GM12878 (cell line): ENCODE measurements at regions not wholly inside any gene's neighbourhood (a gene's known extent, or its start where the extent isn't known, plus 50 kb on each side); places are given as distances from the start of the nearest gene placed in this dataset.

ENCODE experiments used
- ATAC-seq: fragments of 200-7000 bp; cut with Tn5 transposase; 3 replicates; pipeline ENCODE4 v1.9.1; 2020; ENCODE audit warnings: mild to moderate bottlenecking, moderate library complexity
- BruUV-seq: library from RNA; stranded (reverse); fragments of 400-500 nt; replicated peaks from 2 replicates; lab custom pipeline; 2021; lab: Mats Ljungman, UMichigan
- CTCF ChIA-PET: fragments of 300-600 bp; sonication (Branson Sonifier 250); formaldehyde crosslinking; extraction: SDS; loops from one replicate; lab custom pipeline; 2021; ENCODE audit warnings: inconsistent platforms; lab: Yijun Ruan, JAX
- POLR2A ChIA-PET: fragments of 350-600 bp; formaldehyde crosslinking; extraction: SDS; loops from one replicate; lab custom pipeline; 2021; ENCODE audit warnings: inconsistent platforms; lab: Charles Lee
- RAD21 ChIA-PET: fragments of 300-600 bp; sonication (Branson Sonifier 250); formaldehyde crosslinking; loops from one replicate; lab custom pipeline; 2023; ENCODE audit warnings: antibody characterized with exemption; ENCODE audit not compliant: unreplicated experiment; lab: Charles Lee
- SMC1A ChIA-PET: fragments of 300-600 bp; sonication (Branson Sonifier 250); formaldehyde crosslinking; loops from one replicate; lab custom pipeline; 2023; ENCODE audit not compliant: unreplicated experiment, uncharacterized antibody; lab: Charles Lee
- DNase-seq: peaks from one replicate; pipeline ENCODE4 v3.0.0-alpha.2; 2011; ENCODE audit warnings: low read depth, low spot score
- FAIRE-seq: peaks from 3 replicates; lab custom pipeline; 2011; peaks lifted over from hg19 to GRCh38; lab: Jason Lieb, UNC
- H2AFZ ChIP-seq: 2 replicates; pipeline ENCODE4 v1.6.0; 2011; ENCODE audit warnings: low read depth, low read length, control low read depth; ENCODE audit not compliant: control insufficient read depth
- H3K27ac ChIP-seq: 2 replicates; pipeline ENCODE4 v1.5.1; 2011; ENCODE audit warnings: control low read depth; ENCODE audit not compliant: control insufficient read depth, insufficient read depth
- H3K27me3 ChIP-seq, 2 experiments: replicated peaks in 1 of 2; 2 replicates each; pipeline versions ENCODE4 v1.6.0 to v1.6.1; 2011; ENCODE audit warnings: low read length in 1 of 2; ENCODE audit not compliant: control insufficient read depth in 2 of 2, insufficient read depth in 2 of 2
- H3K36me3 ChIP-seq, 2 experiments: 2 replicates each; pipeline ENCODE4 v1.5.1; 2011; ENCODE audit warnings: low read length in 1 of 2; ENCODE audit not compliant: control insufficient read depth in 2 of 2, insufficient read depth in 2 of 2
- H3K4me1 ChIP-seq: 2 replicates; pipeline ENCODE4 v1.6.1; 2011; ENCODE audit warnings: mild to moderate bottlenecking, low read length, moderate library complexity, mixed read lengths; ENCODE audit not compliant: control insufficient read depth, insufficient read depth
- H3K4me2 ChIP-seq: 2 replicates; pipeline ENCODE4 v1.6.0; 2011; ENCODE audit warnings: control low read depth; ENCODE audit not compliant: control insufficient read depth, insufficient read depth
- H3K4me3 ChIP-seq: fragments of 200-600 bp; sonication (generic); 2 replicates; pipeline ENCODE4 v1.5.1; 2016
- H3K79me2 ChIP-seq: 2 replicates; pipeline ENCODE4 v1.6.0; 2011; ENCODE audit warnings: low read length; ENCODE audit not compliant: control insufficient read depth, insufficient read depth
- H3K9ac ChIP-seq: 2 replicates; pipeline ENCODE4 v1.8.0; 2011; ENCODE audit warnings: low read length, control low read depth, mixed read lengths; ENCODE audit not compliant: control insufficient read depth, insufficient read depth
- H3K9me3 ChIP-seq: replicated peaks from 3 replicates; pipeline ENCODE4 v1.5.1; 2011; ENCODE audit warnings: mild to moderate bottlenecking, low read length; ENCODE audit not compliant: control insufficient read depth, insufficient read depth
- H4K20me1 ChIP-seq: 2 replicates; pipeline ENCODE4 v1.6.0; 2011; ENCODE audit not compliant: control insufficient read depth, insufficient read depth
- BACH1 ChIP-seq: fragments of 450-650 bp; IDR thresholded peaks from 2 replicates; pipeline ENCODE4 v1.6.1; 2017; ENCODE audit warnings: mild to moderate bottlenecking, borderline replicate concordance
- EGR1 ChIP-seq, 2 experiments: IDR thresholded peaks; 1 replicate in 1 of 2; 2 replicates in 1 of 2; pipeline ENCODE4 v1.6.1; 2011 to 2012; ENCODE audit warnings: low read depth in 2 of 2, low read length in 2 of 2, borderline replicate concordance in 1 of 2, mild to moderate bottlenecking in 1 of 2, moderate library complexity in 1 of 2
- JUND ChIP-seq: IDR thresholded peaks from 2 replicates; pipeline ENCODE4 v1.6.1; 2012; ENCODE audit warnings: low read depth, mild to moderate bottlenecking, low read length, improper control_type of control experiment, moderate library complexity
- RCOR1 ChIP-seq: conservative IDR thresholded peaks from 2 replicates; pipeline ENCODE4 v1.6.1; 2012; ENCODE audit warnings: low read depth, low read length, improper control_type of control experiment
- WRNIP1 ChIP-seq: IDR thresholded peaks from 2 replicates; pipeline ENCODE4 v1.6.1; 2011; ENCODE audit warnings: low read depth, low read length, improper control_type of control experiment, borderline replicate concordance
- ZNF207 ChIP-seq: fragments of 450-650 bp; IDR thresholded peaks from 2 replicates; pipeline ENCODE4 v1.6.1; 2014; ENCODE audit warnings: antibody characterized with exemption, mild to moderate bottlenecking, borderline replicate concordance
- ZNF274 ChIP-seq: IDR thresholded peaks from one replicate; pipeline ENCODE4 v1.8.0; 2011; ENCODE audit not compliant: insufficient read length, insufficient read depth
- WGBS: methylation state at CpG from one replicate; pipeline ENCODE4 v1.1.6; 2016; ENCODE audit warnings: low lambda C conversion rate; ENCODE audit not compliant: insufficient replicate concordance, insufficient coverage; ENCODE audit errors: missing lambda C conversion rate; 5-methylcytosine and 5-hydroxymethylcytosine counted together
- in situ Hi-C: fragments of 300-500 bp; cut with MboI; formaldehyde crosslinking; loops from 9 replicates; pipeline ENCODE4 v1.14.3; 2018; ENCODE audit warnings: mixed read lengths
- intact Hi-C: fragments of 100-400 bp; cut with micrococcal nuclease; formaldehyde crosslinking; loops from one replicate; pipeline ENCODE4 v1.14.2; 2022; ENCODE audit not compliant: unreplicated experiment
- TF ChIP-seq, protein P1 (sequence below): IDR thresholded peaks from 2 replicates; pipeline ENCODE4 v1.6.1; 2011; ENCODE audit warnings: low read depth, low read length, improper control_type of control experiment, borderline replicate concordance

DNA sequence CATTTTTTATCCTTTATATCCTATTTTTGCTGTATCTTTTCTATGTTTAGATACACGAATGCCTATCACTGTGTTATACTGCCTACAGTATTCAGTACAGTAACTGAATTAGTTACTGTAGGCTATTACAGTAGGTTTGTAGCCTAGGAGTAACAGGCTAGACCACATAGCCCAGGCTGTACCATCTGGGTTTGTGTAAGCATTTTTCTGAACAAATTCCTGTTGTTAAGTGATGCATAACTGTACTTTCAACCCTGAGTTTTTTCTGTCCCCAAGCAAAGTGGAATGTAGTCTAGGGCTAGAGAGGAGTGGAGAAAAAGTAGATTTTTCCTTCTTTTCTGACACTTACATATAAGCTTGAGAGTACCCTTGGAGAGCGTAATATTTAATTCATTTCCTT, 282.1 kb downstream of the HS3ST3B1 start:
- no peak for ATAC-seq
- POLR2A ChIA-PET = no interaction called here
- intact Hi-C loops = no loop called here
- CTCF ChIA-PET = no interaction called here
- H3K4me2 ChIP-seq = no peak overlapping the region
- in situ Hi-C loops = no loop called here
- RAD21 ChIA-PET = no interaction called here
- no peaks in the 10 kb centered on the region for H3K36me3 ChIP-seq
- 51% methylated on average over 2 of the region's 2 CpGs for WGBS
- no peaks in the 10 kb centered on the region for H3K79me2 ChIP-seq
- TF ChIP-seq WRNIP1 (no peak), EGR1 (IDR thresholded peaks at IDR 0.05; ENCODE audit: borderline replicate concordance in 1 of 2, low read depth in 2 of 2, low read length in 2 of 2) (no peak), JUND (no peak), RCOR1 (no peak), BACH1 (no peak), ZNF274 (no peak), ZNF207 (no peak)
- TF ChIP-seq, protein P1, sequence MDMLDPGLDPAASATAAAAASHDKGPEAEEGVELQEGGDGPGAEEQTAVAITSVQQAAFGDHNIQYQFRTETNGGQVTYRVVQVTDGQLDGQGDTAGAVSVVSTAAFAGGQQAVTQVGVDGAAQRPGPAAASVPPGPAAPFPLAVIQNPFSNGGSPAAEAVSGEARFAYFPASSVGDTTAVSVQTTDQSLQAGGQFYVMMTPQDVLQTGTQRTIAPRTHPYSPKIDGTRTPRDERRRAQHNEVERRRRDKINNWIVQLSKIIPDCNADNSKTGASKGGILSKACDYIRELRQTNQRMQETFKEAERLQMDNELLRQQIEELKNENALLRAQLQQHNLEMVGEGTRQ = no peak
- no peaks in the 10 kb centered on the region for H3K27me3 ChIP-seq
- H3K4me3 ChIP-seq = no peak overlapping the region
- no peak for FAIRE-seq
- no TSS peak for BruUV-seq
- DNase-seq = no peak
- H3K27ac ChIP-seq = no peak overlapping the region
- SMC1A ChIA-PET = no interaction called here
- no peaks in the 10 kb centered on the region; the same call in 2 of the 3 replicates for H3K9me3 ChIP-seq
- no peak overlapping the region for H3K9ac ChIP-seq
- no peak overlapping the region for H2AFZ ChIP-seq
- no peaks in the 10 kb centered on the region for H4K20me1 ChIP-seq
- H3K4me1 ChIP-seq = no peaks in the 10 kb centered on the region
